Neural cell (in vitro differentiated cells): ENCODE measurements at regions not wholly inside any gene's neighbourhood (a gene's known extent, or its start where the extent isn't known, plus 50 kb on each side); places are given as distances from the start of the nearest gene placed in this dataset.

Experiments used
- H2AFZ ChIP-seq: fragments of 200-600, 300-800 bp; sonication (generic), shearing (Covaris generic); 2 replicates; pipeline ENCODE4 v1.6.0; 2014; ENCODE audit warnings: low read depth, mild to moderate bottlenecking, antibody characterized with exemption, low read length, moderate library complexity
- H3F3A ChIP-seq: fragments of 200-600 bp; shearing (Covaris generic); 2 replicates; pipeline ENCODE4 v1.6.1; 2016; ENCODE audit warnings: mild to moderate bottlenecking, moderate library complexity, mixed read lengths, antibody characterized with exemption, low read length; ENCODE audit not compliant: insufficient read depth, poor library complexity, severe bottlenecking
- H3K27ac ChIP-seq: fragments of 200-600, 300-800 bp; sonication (generic), shearing (Covaris generic); 2 replicates; pipeline ENCODE4 v1.5.1; 2014; ENCODE audit warnings: mild to moderate bottlenecking, low read length, moderate library complexity
- H3K27me3 ChIP-seq: fragments of 300-800, 200-600 bp; sonication (generic), shearing (Covaris generic); 2 replicates; pipeline ENCODE4 v1.6.0; 2014; ENCODE audit warnings: mild to moderate bottlenecking, low read depth, low read length, moderate library complexity; ENCODE audit not compliant: insufficient read depth
- H3K36me3 ChIP-seq: fragments of 300-800, 200-600 bp; sonication (generic), shearing (Covaris generic); 2 replicates; pipeline ENCODE4 v1.5.1; 2014; ENCODE audit warnings: mild to moderate bottlenecking, antibody characterized with exemption, low read length, moderate library complexity; ENCODE audit not compliant: insufficient read depth
- H3K4me2 ChIP-seq: fragments of 300-800, 200-600 bp; sonication (generic), shearing (Covaris generic); 2 replicates; pipeline ENCODE4 v1.6.0; 2014; ENCODE audit warnings: mild to moderate bottlenecking, low read length
- H3K4me3 ChIP-seq: fragments of 300-800, 200-600 bp; sonication (generic), shearing (Covaris generic); 2 replicates; pipeline ENCODE4 v1.5.1; 2014; ENCODE audit warnings: mild to moderate bottlenecking, low read length, moderate library complexity
- H3K79me2 ChIP-seq: fragments of 200-600 bp; shearing (Covaris generic); replicated peaks from 2 replicates; pipeline ENCODE4 v1.6.0; 2014; ENCODE audit warnings: mild to moderate bottlenecking, low read length, moderate library complexity; ENCODE audit not compliant: insufficient read depth
- H3K9ac ChIP-seq: fragments of 300-800, 200-600 bp; sonication (generic), shearing (Covaris generic); 2 replicates; pipeline ENCODE4 v1.6.1; 2016; ENCODE audit warnings: mild to moderate bottlenecking, low read length, mixed read lengths
- H3K9me2 ChIP-seq: fragments of 200-600 bp; shearing (Covaris generic); 2 replicates; pipeline ENCODE4 v1.6.1; 2016; ENCODE audit warnings: mild to moderate bottlenecking, low read length, mixed read lengths; ENCODE audit not compliant: insufficient read depth
- H3K9me3 ChIP-seq: fragments of 200-600, 300-800 bp; sonication (generic), shearing (Covaris generic); 2 replicates; pipeline ENCODE4 v1.6.1; 2016; ENCODE audit warnings: mild to moderate bottlenecking, mixed run types, low read length, moderate library complexity, mixed read lengths
- H4K20me1 ChIP-seq: fragments of 200-600 bp; shearing (Covaris generic); 2 replicates; pipeline ENCODE4 v1.6.1; 2016; ENCODE audit warnings: mild to moderate bottlenecking, mixed run types; ENCODE audit not compliant: insufficient read depth
- EP300 ChIP-seq: fragments of 450-650 bp; conservative IDR thresholded peaks from 2 replicates; pipeline ENCODE4 v1.6.1; 2014; ENCODE audit warnings: antibody characterized with exemption, mild to moderate bottlenecking, moderate library complexity; ENCODE audit not compliant: poor library complexity, severe bottlenecking
- EZH2 ChIP-seq: fragments of 200-600, 300-800 bp; shearing (Covaris generic), sonication (generic); IDR thresholded peaks from 2 replicates; pipeline ENCODE4 v1.6.1; 2014; ENCODE audit warnings: antibody characterized with exemption, low read length, borderline replicate concordance, mild to moderate bottlenecking; ENCODE audit not compliant: insufficient read depth, poor library complexity, severe bottlenecking
- MXI1 ChIP-seq: fragments of 450-650 bp; conservative IDR thresholded peaks from 2 replicates; pipeline ENCODE4 v1.6.1; 2014; ENCODE audit warnings: antibody characterized with exemption, mild to moderate bottlenecking; ENCODE audit not compliant: poor library complexity, severe bottlenecking
- POLR2AphosphoS5 ChIP-seq: IDR thresholded peaks from 2 replicates; pipeline ENCODE4 v1.6.1; 2012
- RAD21 ChIP-seq: fragments of 450-650 bp; conservative IDR thresholded peaks from 2 replicates; pipeline ENCODE4 v1.6.1; 2014; ENCODE audit warnings: antibody characterized with exemption, mild to moderate bottlenecking, moderate library complexity
- SMC3 ChIP-seq: fragments of 450-650 bp; conservative IDR thresholded peaks from 2 replicates; pipeline ENCODE4 v1.6.1; 2014; ENCODE audit warnings: antibody characterized with exemption, mild to moderate bottlenecking, moderate library complexity; ENCODE audit not compliant: poor library complexity
- TAF1 ChIP-seq: IDR thresholded peaks from 2 replicates; pipeline ENCODE4 v1.6.1; 2012; ENCODE audit warnings: low read depth
- TF ChIP-seq, protein P1 (sequence below): IDR thresholded peaks from 2 replicates; pipeline ENCODE4 v1.6.1; 2012; ENCODE audit warnings: borderline replicate concordance
- TF ChIP-seq, protein P2 (sequence below): fragments of 450-650 bp; IDR thresholded peaks from 2 replicates; pipeline ENCODE4 v1.5.1; 2014; ENCODE audit warnings: antibody characterized with exemption, mild to moderate bottlenecking, moderate library complexity; ENCODE audit not compliant: poor library complexity, severe bottlenecking

DNA sequence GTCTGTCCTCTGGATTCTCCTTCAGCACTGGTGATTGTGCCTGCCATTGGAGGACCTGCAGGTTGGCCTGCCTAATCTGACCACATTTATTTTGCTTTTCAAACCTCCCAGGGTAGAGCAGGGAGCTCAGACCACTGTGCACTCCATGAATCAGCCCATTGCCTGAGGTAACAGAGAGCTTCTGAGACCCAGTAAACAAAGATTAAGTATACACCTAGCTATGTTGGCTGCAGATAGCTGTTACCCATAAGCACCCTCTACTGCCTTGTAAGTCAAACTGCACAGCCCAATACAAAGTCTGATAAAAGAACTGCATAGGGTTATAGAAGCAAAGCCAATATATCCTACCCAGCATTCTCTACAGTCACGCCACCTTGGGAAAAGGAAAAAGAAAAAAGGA, 338.7 kb downstream of the HTR1B start:
- Histone ChIP-seq H3F3A (no peaks in the 10 kb centered on the region), H3K4me2 (no peak overlapping the region), H2AFZ (no peak overlapping the region), H3K9me3 (no peaks in the 10 kb centered on the region), H3K4me3 (no peak overlapping the region), H3K9me2 (no peaks in the 10 kb centered on the region), H3K9ac (no peak overlapping the region), H3K27me3 (no peaks in the 10 kb centered on the region), H3K36me3 (no peaks in the 10 kb centered on the region), H3K27ac (no peak overlapping the region), H3K79me2 (no peaks in the 10 kb centered on the region), H4K20me1 (no peaks in the 10 kb centered on the region)
- no peak for TF ChIP-seq EP300
- no peak for TF ChIP-seq RAD21
- no peak for TF ChIP-seq EZH2
- TF ChIP-seq, protein P1, sequence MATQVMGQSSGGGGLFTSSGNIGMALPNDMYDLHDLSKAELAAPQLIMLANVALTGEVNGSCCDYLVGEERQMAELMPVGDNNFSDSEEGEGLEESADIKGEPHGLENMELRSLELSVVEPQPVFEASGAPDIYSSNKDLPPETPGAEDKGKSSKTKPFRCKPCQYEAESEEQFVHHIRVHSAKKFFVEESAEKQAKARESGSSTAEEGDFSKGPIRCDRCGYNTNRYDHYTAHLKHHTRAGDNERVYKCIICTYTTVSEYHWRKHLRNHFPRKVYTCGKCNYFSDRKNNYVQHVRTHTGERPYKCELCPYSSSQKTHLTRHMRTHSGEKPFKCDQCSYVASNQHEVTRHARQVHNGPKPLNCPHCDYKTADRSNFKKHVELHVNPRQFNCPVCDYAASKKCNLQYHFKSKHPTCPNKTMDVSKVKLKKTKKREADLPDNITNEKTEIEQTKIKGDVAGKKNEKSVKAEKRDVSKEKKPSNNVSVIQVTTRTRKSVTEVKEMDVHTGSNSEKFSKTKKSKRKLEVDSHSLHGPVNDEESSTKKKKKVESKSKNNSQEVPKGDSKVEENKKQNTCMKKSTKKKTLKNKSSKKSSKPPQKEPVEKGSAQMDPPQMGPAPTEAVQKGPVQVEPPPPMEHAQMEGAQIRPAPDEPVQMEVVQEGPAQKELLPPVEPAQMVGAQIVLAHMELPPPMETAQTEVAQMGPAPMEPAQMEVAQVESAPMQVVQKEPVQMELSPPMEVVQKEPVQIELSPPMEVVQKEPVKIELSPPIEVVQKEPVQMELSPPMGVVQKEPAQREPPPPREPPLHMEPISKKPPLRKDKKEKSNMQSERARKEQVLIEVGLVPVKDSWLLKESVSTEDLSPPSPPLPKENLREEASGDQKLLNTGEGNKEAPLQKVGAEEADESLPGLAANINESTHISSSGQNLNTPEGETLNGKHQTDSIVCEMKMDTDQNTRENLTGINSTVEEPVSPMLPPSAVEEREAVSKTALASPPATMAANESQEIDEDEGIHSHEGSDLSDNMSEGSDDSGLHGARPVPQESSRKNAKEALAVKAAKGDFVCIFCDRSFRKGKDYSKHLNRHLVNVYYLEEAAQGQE, result no peak
- TF ChIP-seq, protein P2, sequence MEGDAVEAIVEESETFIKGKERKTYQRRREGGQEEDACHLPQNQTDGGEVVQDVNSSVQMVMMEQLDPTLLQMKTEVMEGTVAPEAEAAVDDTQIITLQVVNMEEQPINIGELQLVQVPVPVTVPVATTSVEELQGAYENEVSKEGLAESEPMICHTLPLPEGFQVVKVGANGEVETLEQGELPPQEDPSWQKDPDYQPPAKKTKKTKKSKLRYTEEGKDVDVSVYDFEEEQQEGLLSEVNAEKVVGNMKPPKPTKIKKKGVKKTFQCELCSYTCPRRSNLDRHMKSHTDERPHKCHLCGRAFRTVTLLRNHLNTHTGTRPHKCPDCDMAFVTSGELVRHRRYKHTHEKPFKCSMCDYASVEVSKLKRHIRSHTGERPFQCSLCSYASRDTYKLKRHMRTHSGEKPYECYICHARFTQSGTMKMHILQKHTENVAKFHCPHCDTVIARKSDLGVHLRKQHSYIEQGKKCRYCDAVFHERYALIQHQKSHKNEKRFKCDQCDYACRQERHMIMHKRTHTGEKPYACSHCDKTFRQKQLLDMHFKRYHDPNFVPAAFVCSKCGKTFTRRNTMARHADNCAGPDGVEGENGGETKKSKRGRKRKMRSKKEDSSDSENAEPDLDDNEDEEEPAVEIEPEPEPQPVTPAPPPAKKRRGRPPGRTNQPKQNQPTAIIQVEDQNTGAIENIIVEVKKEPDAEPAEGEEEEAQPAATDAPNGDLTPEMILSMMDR, result no peak

DNA sequence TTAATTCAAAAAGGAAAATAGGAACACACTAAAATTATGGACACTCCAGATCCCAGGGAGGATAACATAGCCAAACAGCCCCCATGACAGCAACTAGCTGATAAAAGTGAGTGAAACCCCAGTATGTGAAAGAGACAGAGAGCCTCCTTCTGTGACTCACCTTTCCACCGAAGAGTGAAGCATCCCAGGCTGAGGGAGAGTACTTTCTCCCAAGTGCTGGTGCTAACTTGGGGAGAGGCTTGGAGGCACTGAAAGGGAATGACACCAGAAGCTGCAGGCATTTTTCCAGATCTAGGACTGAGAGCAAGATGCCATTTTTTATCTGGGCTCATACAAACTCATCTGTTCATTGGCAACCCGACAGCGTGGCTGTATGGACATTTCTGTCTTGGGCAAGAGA, 339.8 kb downstream of the HTR1B start:
- Histone ChIP-seq H3F3A (no peaks in the 10 kb centered on the region), H4K20me1 (no peaks in the 10 kb centered on the region), H3K9me2 (no peaks in the 10 kb centered on the region), H3K36me3 (no peaks in the 10 kb centered on the region), H3K9me3 (no peaks in the 10 kb centered on the region), H3K4me3 (no peak overlapping the region), H2AFZ (no peak overlapping the region), H3K79me2 (no peaks in the 10 kb centered on the region), H3K27ac (no peak overlapping the region), H3K9ac (no peak overlapping the region), H3K27me3 (no peaks in the 10 kb centered on the region), H3K4me2 (no peak overlapping the region)
- TF ChIP-seq MXI1 (no peak), EZH2 (no peak), RAD21 (no peak), EP300 (no peak), POLR2AphosphoS5 (no peak), SMC3 (no peak), TAF1 (no peak)
- TF ChIP-seq, protein P1, result no peak
- TF ChIP-seq, protein P2, result no peak
